HEK293 (cell line): ENCODE measurements at regions not wholly inside any gene's neighbourhood (a gene's known extent, or its start where the extent isn't known, plus 50 kb on each side); places are given as distances from the start of the nearest gene placed in this dataset.

Experiments
- CTCF ChIA-PET: fragments of 350-600 bp; formaldehyde crosslinking; extraction: SDS; loops from one replicate; lab custom pipeline; 2021; ENCODE audit warnings: antibody characterized with exemption; lab: Yijun Ruan, JAX
- POLR2A ChIA-PET: fragments of 300-600 bp; formaldehyde crosslinking; extraction: SDS; loops from one replicate; lab custom pipeline; 2020; ENCODE audit warnings: antibody characterized with exemption, inconsistent platforms; lab: Yijun Ruan, JAX
- H3K27ac ChIP-seq: fragments of 200-500 bp; sonication (Bioruptor generic); 2 replicates; pipeline ENCODE4 v1.5.1; 2014; ENCODE audit warnings: low read depth, low read length, control low read depth, inconsistent platforms; ENCODE audit errors: extremely low read depth
- H3K36me3 ChIP-seq, 2 experiments: fragments of 200-500 bp in 1 of 2; sonication (Bioruptor generic) in 1 of 2; 1 replicate in 1 of 2; 2 replicates in 1 of 2; pipeline ENCODE4 v1.5.1; 2014 to 2017; ENCODE audit warnings: inconsistent platforms in 2 of 2, low read length in 2 of 2; ENCODE audit not compliant: control insufficient read depth in 2 of 2, insufficient read depth in 1 of 2
- H3K4me1 ChIP-seq: fragments of 200-500 bp; sonication (Bioruptor generic); 2 replicates; pipeline ENCODE4 v1.5.1; 2014; ENCODE audit warnings: mild to moderate bottlenecking, low read length, inconsistent platforms; ENCODE audit not compliant: control insufficient read depth, insufficient read depth
- H3K4me3 ChIP-seq: 2 replicates; pipeline ENCODE4 v1.5.1; 2011; ENCODE audit warnings: low read depth, mild to moderate bottlenecking, control low read depth, low read length, moderate library complexity
- H3K9me3 ChIP-seq: fragments of 200-500 bp; sonication (Bioruptor generic); 2 replicates; pipeline ENCODE4 v1.5.1; 2014; ENCODE audit warnings: low read depth, low read length, inconsistent platforms; ENCODE audit not compliant: control insufficient read depth, insufficient read depth
- KLF10 ChIP-seq: fragments of 450-650 bp; IDR thresholded peaks from 2 replicates; pipeline ENCODE4 v1.5.1; 2018; ENCODE audit warnings: missing biosample characterization, mild to moderate bottlenecking, missing genetic modification characterization
- KLF7 ChIP-seq: fragments of 450-650 bp; formaldehyde crosslinking; IDR thresholded peaks from 2 replicates; pipeline ENCODE4 v1.5.1; 2016; ENCODE audit warnings: missing biosample characterization, missing genetic modification characterization, borderline replicate concordance
- PRDM2 ChIP-seq: fragments of 450-650 bp; formaldehyde crosslinking; IDR thresholded peaks from 2 replicates; pipeline ENCODE4 v1.5.1; 2016; ENCODE audit warnings: missing biosample characterization, missing genetic modification characterization, borderline replicate concordance
- RBAK ChIP-seq: fragments of 450-650 bp; formaldehyde crosslinking; IDR thresholded peaks from 2 replicates; pipeline ENCODE4 v1.5.1; 2016; ENCODE audit warnings: missing biosample characterization, missing genetic modification characterization
- REST ChIP-seq: fragments of 450-650 bp; formaldehyde crosslinking; IDR thresholded peaks from 2 replicates; pipeline ENCODE4 v1.5.1; 2016; ENCODE audit warnings: missing biosample characterization, missing genetic modification characterization
- SP2 ChIP-seq: fragments of 450-650 bp; formaldehyde crosslinking; IDR thresholded peaks from 2 replicates; pipeline ENCODE4 v1.5.1; 2016; ENCODE audit warnings: missing biosample characterization, missing genetic modification characterization
- ZEB2 ChIP-seq: fragments of 450-650 bp; formaldehyde crosslinking; IDR thresholded peaks from 2 replicates; pipeline ENCODE4 v1.5.1; 2016; ENCODE audit warnings: missing biosample characterization, missing genetic modification characterization
- ZNF114 ChIP-seq: fragments of 450-650 bp; formaldehyde crosslinking; IDR thresholded peaks from 2 replicates; pipeline ENCODE4 v1.5.0; 2017; ENCODE audit warnings: missing biosample characterization, missing genetic modification characterization
- ZNF121 ChIP-seq: fragments of 450-650 bp; formaldehyde crosslinking; IDR thresholded peaks from 2 replicates; pipeline ENCODE4 v1.5.1; 2016; ENCODE audit warnings: missing biosample characterization, missing genetic modification characterization
- ZNF184 ChIP-seq: fragments of 450-650 bp; IDR thresholded peaks from 2 replicates; pipeline ENCODE4 v1.5.1; 2018; ENCODE audit warnings: missing biosample characterization, mild to moderate bottlenecking, missing genetic modification characterization
- ZNF335 ChIP-seq: fragments of 450-650 bp; formaldehyde crosslinking; conservative IDR thresholded peaks from 2 replicates; pipeline ENCODE4 v1.5.1; 2016; ENCODE audit warnings: missing biosample characterization, missing genetic modification characterization
- ZNF544 ChIP-seq: fragments of 450-650 bp; formaldehyde crosslinking; IDR thresholded peaks from 2 replicates; pipeline ENCODE4 v1.5.0; 2017; ENCODE audit warnings: missing biosample characterization, missing genetic modification characterization
- ZNF585B ChIP-seq: fragments of 450-650 bp; formaldehyde crosslinking; IDR thresholded peaks from 2 replicates; pipeline ENCODE4 v1.5.1; 2016; ENCODE audit warnings: missing biosample characterization, missing genetic modification characterization
- ZNF610 ChIP-seq: fragments of 450-650 bp; formaldehyde crosslinking; IDR thresholded peaks from 2 replicates; pipeline ENCODE4 v1.5.1; 2016; ENCODE audit warnings: missing biosample characterization, missing genetic modification characterization, borderline replicate concordance
- ZNF645 ChIP-seq: fragments of 450-650 bp; formaldehyde crosslinking; IDR thresholded peaks from 2 replicates; pipeline ENCODE4; 2016; ENCODE audit warnings: missing biosample characterization, missing genetic modification characterization
- ZNF654 ChIP-seq: fragments of 450-650 bp; formaldehyde crosslinking; IDR thresholded peaks from 2 replicates; pipeline ENCODE4 v1.5.1; 2016; ENCODE audit warnings: low read depth, missing biosample characterization, missing genetic modification characterization
- TF ChIP-seq, protein P1 (sequence below): fragments of 450-650 bp; formaldehyde crosslinking; IDR thresholded peaks from 2 replicates; pipeline ENCODE4 v1.5.1; 2016; ENCODE audit warnings: missing biosample characterization, missing genetic modification characterization
- TF ChIP-seq, protein P2 (sequence below): fragments of 450-650 bp; formaldehyde crosslinking; IDR thresholded peaks from 2 replicates; pipeline ENCODE4 v1.5.1; 2017; ENCODE audit warnings: missing biosample characterization, missing genetic modification characterization
- TF ChIP-seq, protein P3 (sequence below): fragments of 450-650 bp; formaldehyde crosslinking; IDR thresholded peaks from 2 replicates; pipeline ENCODE4 v1.5.1; 2016; ENCODE audit warnings: missing biosample characterization, missing genetic modification characterization

GRCh38 chr12:74018849-74019248, 518.8 kb upstream of the ATXN7L3B start:
- POLR2A ChIA-PET = no interaction called here
- CTCF ChIA-PET = no interaction called here
- Histone ChIP-seq H3K36me3 (no peaks in the 10 kb centered on the region), H3K27ac (no peak overlapping the region), H3K9me3 (no peaks in the 10 kb centered on the region), H3K4me1 (no peaks in the 10 kb centered on the region)
- TF ChIP-seq ZNF121 (tag by site-specific recombination) = no peak
- no peak for TF ChIP-seq ZNF610 (tag by site-specific recombination)
- no peak for TF ChIP-seq RBAK
- no peak for TF ChIP-seq ZNF114 (tag by site-specific recombination)
- no peak for TF ChIP-seq ZEB2 (tag by site-specific recombination)
- TF ChIP-seq ZNF585B (tag by site-specific recombination) = no peak
- no peak for TF ChIP-seq SP2 (tag by site-specific recombination)
- no peak for TF ChIP-seq ZNF654 (tag by site-specific recombination)
- TF ChIP-seq, protein P1, sequence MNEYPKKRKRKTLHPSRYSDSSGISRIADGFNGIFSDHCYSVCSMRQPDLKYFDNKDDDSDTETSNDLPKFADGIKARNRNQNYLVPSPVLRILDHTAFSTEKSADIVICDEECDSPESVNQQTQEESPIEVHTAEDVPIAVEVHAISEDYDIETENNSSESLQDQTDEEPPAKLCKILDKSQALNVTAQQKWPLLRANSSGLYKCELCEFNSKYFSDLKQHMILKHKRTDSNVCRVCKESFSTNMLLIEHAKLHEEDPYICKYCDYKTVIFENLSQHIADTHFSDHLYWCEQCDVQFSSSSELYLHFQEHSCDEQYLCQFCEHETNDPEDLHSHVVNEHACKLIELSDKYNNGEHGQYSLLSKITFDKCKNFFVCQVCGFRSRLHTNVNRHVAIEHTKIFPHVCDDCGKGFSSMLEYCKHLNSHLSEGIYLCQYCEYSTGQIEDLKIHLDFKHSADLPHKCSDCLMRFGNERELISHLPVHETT = no peak
- TF ChIP-seq ZNF184 (tag by site-specific recombination) = no peak
- no peak for TF ChIP-seq PRDM2
- TF ChIP-seq KLF10 (tag by site-specific recombination) = no peak
- no peak for TF ChIP-seq ZNF335 (tag by site-specific recombination)
- TF ChIP-seq, protein P2, sequence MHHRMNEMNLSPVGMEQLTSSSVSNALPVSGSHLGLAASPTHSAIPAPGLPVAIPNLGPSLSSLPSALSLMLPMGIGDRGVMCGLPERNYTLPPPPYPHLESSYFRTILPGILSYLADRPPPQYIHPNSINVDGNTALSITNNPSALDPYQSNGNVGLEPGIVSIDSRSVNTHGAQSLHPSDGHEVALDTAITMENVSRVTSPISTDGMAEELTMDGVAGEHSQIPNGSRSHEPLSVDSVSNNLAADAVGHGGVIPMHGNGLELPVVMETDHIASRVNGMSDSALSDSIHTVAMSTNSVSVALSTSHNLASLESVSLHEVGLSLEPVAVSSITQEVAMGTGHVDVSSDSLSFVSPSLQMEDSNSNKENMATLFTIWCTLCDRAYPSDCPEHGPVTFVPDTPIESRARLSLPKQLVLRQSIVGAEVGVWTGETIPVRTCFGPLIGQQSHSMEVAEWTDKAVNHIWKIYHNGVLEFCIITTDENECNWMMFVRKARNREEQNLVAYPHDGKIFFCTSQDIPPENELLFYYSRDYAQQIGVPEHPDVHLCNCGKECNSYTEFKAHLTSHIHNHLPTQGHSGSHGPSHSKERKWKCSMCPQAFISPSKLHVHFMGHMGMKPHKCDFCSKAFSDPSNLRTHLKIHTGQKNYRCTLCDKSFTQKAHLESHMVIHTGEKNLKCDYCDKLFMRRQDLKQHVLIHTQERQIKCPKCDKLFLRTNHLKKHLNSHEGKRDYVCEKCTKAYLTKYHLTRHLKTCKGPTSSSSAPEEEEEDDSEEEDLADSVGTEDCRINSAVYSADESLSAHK (tag by site-specific recombination) = no peak
- no peak for TF ChIP-seq ZNF544 (tag by site-specific recombination)
- TF ChIP-seq, all 188 proteins: peak for 0
- H3K4me3 ChIP-seq = no peak overlapping the region

DNA sequence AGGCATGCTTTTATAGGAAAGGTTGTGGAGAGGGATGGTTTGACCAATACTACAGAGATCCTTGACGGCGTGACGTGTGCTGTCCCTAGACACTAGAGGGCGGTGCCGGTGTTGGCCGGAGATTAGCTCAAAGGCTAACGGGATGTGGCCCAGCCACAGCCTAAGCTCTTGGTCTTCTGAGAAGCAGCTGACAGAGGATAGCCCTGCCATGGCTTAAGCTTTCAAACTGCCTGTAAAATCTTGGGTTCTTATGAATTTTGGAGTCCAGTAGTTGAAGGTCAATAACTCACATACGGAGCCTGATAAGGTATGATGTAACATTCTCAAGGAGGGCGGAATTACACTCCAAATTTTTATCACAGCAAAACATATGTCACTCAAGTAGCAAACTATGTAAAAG, 515.7 kb upstream of the ATXN7L3B start:
- no peaks in the 10 kb centered on the region for H3K9me3 ChIP-seq
- no peak overlapping the region for H3K27ac ChIP-seq
- no peaks in the 10 kb centered on the region for H3K4me1 ChIP-seq
- no peak overlapping the region for H3K4me3 ChIP-seq
- ChIA-PET POLR2A (no interaction called here), CTCF (interaction anchor here (0.6 to 1.0 kb wide), 6 partner anchors 9 to 700 kb away, joined by 3 read pairs; no protein-coding TSS in a partner anchor)
- H3K36me3 ChIP-seq = no peaks in the 10 kb centered on the region
- TF ChIP-seq, protein P3, sequence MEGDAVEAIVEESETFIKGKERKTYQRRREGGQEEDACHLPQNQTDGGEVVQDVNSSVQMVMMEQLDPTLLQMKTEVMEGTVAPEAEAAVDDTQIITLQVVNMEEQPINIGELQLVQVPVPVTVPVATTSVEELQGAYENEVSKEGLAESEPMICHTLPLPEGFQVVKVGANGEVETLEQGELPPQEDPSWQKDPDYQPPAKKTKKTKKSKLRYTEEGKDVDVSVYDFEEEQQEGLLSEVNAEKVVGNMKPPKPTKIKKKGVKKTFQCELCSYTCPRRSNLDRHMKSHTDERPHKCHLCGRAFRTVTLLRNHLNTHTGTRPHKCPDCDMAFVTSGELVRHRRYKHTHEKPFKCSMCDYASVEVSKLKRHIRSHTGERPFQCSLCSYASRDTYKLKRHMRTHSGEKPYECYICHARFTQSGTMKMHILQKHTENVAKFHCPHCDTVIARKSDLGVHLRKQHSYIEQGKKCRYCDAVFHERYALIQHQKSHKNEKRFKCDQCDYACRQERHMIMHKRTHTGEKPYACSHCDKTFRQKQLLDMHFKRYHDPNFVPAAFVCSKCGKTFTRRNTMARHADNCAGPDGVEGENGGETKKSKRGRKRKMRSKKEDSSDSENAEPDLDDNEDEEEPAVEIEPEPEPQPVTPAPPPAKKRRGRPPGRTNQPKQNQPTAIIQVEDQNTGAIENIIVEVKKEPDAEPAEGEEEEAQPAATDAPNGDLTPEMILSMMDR (tag by site-specific recombination) = peak; percentile 34; the same call in 1 of the 2 replicates
- TF ChIP-seq ZNF645 (tag by site-specific recombination) (no peak), KLF7 (no peak), REST (tag by site-specific recombination) (no peak)
